ENCODE measurements at regions not wholly inside any gene's neighbourhood (a gene's known extent, or its start where the extent isn't known, plus 50 kb on each side); places are given as distances from the start of the nearest gene placed in this dataset.

DNA sequence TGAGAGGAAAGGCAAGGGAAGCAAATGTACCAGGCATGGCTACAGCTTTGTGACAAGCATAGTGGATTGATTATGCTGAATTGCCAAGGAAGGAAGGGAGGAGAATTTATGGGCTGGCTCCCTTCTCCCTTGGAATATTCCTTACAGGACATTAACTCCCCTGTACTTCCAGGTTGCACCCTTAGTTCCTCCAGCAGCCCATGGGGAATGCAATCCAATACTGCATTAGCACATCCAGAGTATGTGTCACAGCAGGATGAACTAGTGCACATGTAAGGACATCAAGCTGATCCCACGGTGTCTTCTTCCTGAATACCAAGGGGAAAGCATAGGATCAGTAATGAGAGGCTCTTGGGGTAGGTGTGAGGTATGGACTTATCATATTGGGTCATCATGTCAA is 390.7 kb upstream of the POU3F2 start:
- TF ChIP-seq POLR2A (IDR thresholded peaks at IDR 0.05) = no peak
- TF ChIP-seq, protein P1, sequence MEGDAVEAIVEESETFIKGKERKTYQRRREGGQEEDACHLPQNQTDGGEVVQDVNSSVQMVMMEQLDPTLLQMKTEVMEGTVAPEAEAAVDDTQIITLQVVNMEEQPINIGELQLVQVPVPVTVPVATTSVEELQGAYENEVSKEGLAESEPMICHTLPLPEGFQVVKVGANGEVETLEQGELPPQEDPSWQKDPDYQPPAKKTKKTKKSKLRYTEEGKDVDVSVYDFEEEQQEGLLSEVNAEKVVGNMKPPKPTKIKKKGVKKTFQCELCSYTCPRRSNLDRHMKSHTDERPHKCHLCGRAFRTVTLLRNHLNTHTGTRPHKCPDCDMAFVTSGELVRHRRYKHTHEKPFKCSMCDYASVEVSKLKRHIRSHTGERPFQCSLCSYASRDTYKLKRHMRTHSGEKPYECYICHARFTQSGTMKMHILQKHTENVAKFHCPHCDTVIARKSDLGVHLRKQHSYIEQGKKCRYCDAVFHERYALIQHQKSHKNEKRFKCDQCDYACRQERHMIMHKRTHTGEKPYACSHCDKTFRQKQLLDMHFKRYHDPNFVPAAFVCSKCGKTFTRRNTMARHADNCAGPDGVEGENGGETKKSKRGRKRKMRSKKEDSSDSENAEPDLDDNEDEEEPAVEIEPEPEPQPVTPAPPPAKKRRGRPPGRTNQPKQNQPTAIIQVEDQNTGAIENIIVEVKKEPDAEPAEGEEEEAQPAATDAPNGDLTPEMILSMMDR (IDR thresholded peaks at IDR 0.05) = no peak
- TF ChIP-seq POLR2AphosphoS5 (IDR thresholded peaks at IDR 0.05) = no peak

Data from gastroesophageal sphincter (tissue), 3 donors.